ENCODE measurements at regions not wholly inside any gene's neighbourhood (a gene's known extent, or its start where the extent isn't known, plus 50 kb on each side); places are given as distances from the start of the nearest gene placed in this dataset.

- H3K4me3 ChIP-seq (ENCODE audit: low read depth, low read length) = no peak overlapping the region
- TF ChIP-seq, protein P1, sequence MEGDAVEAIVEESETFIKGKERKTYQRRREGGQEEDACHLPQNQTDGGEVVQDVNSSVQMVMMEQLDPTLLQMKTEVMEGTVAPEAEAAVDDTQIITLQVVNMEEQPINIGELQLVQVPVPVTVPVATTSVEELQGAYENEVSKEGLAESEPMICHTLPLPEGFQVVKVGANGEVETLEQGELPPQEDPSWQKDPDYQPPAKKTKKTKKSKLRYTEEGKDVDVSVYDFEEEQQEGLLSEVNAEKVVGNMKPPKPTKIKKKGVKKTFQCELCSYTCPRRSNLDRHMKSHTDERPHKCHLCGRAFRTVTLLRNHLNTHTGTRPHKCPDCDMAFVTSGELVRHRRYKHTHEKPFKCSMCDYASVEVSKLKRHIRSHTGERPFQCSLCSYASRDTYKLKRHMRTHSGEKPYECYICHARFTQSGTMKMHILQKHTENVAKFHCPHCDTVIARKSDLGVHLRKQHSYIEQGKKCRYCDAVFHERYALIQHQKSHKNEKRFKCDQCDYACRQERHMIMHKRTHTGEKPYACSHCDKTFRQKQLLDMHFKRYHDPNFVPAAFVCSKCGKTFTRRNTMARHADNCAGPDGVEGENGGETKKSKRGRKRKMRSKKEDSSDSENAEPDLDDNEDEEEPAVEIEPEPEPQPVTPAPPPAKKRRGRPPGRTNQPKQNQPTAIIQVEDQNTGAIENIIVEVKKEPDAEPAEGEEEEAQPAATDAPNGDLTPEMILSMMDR (IDR thresholded peaks at IDR 0.05; ENCODE audit: insufficient read depth, low read length, missing control alignments) = no peak
- CTCF ChIA-PET = no interaction called here
- POLR2A ChIA-PET = no interaction called here
- DNase-seq (ENCODE audit: low read depth, low spot score) = no peak
These were observed 152.6 kb upstream of the B3GAT1 start for GRCh38 chr11:134564472-134565200.

- no peak overlapping the region for H3K4me3 ChIP-seq (ENCODE audit: low read depth, low read length)
- TF ChIP-seq, protein P1 (IDR thresholded peaks at IDR 0.05; ENCODE audit: insufficient read depth, low read length, missing control alignments) = no peak
- ChIA-PET POLR2A (no interaction called here), CTCF (no interaction called here)
- DNase-seq (ENCODE audit: low read depth, low spot score) = no peak
These were observed 151.0 kb upstream of the B3GAT1 start for GRCh38 chr11:134562941-134563471.

DNA sequence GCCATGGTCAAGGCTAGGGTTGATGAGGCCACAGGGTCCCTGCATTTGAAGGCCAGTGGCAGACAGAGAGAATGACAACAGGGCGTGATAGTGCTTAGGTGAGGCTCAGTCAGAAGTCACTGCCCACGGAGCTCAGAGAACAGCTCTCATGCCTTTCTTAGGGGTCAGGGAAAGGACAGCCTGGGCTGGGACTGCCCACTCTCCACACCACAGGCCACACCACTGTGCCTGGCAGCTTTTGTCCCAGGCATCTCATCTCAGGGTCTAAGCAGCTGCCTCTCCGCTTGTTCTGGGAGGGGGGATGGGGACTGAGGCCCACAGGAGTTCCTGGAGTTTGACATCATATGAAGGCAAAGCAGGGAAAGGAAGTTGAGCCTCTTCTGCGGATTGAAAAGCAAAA, 150.2 kb upstream of the B3GAT1 start:
- ChIA-PET CTCF (no interaction called here), POLR2A (no interaction called here)
- no peak overlapping the region for H3K4me3 ChIP-seq (ENCODE audit: low read depth, low read length)
- no peak for DNase-seq (ENCODE audit: low read depth, low spot score)
- TF ChIP-seq, protein P1 (IDR thresholded peaks at IDR 0.05; ENCODE audit: insufficient read depth, low read length, missing control alignments) = no peak

DNA sequence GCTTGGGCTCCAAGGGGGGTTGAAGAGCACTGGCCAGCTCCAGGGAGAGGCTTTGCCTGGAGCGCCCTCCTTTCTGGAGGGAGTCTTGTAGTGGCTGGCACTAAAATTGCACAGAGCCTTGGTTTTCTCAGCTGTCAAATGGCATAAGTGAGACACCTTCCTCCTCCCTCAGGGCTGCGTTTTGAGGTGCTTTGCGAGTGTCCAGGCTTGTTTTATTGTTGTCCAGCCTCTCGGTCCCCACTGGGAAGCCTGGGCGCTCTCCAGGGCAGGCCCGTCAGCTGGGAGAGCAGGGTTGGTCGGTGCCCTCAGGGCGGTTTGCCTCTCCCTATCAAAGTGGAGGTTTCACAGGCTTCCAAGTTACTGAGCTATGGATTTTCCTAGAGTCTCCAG, 149.3 kb upstream of the B3GAT1 start:
- CTCF ChIA-PET = no interaction called here
- TF ChIP-seq, protein P1 (IDR thresholded peaks at IDR 0.05; ENCODE audit: insufficient read depth, low read length, missing control alignments) = no peak
- POLR2A ChIA-PET = no interaction called here

DNA sequence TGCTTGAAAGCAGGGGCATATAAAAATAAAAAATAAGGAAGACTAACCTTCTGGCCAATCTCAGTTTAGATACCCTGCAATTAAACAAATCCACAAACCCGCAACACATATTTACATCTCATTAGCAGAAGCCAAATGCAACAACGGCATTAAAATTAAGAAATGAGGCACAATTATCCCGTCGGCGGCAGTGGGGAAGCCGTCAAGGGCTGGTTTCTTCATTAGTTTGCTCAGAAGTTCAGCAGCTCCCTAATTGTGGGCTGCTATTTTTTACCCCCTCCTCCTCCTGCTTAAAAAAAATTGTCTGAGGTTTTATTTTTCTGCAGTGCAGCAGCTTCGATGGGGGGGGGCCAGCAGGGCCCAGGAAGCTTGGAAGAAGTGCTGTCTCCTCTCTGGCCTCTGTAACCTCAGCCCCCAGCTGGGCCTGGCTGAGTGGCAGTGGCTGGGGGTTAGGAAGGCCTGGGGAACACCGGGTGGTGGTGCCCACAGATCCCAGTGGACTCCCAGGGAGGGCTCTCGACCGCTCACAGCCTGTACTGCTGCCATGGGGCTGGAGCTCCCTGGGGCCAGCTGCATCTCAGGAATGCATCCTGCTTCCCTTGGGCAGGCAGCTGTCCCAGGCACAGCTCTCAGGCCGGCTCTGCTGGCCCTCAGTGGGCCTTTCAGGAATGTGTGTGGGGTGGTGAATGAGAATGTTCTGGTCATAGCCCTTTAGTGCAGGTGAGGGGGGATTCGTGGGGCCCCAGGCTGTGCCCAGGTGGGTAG, 148.7 kb upstream of the B3GAT1 start:
- no peak for DNase-seq (ENCODE audit: low read depth, low spot score)
- POLR2A ChIA-PET = no interaction called here
- CTCF ChIA-PET = no interaction called here
- H3K4me3 ChIP-seq (ENCODE audit: low read depth, low read length) = no peak overlapping the region
- TF ChIP-seq, protein P1 (IDR thresholded peaks at IDR 0.05; ENCODE audit: insufficient read depth, low read length, missing control alignments) = no peak

More for the DNA sequence above, 149.3 kb upstream of the B3GAT1 start:
- DNase-seq (ENCODE audit: low read depth, low spot score) = no peak
- no peak overlapping the region for H3K4me3 ChIP-seq (ENCODE audit: low read depth, low read length)

- H3K4me3 ChIP-seq (ENCODE audit: low read depth, low read length) = no peak overlapping the region
- no peak for DNase-seq (ENCODE audit: low read depth, low spot score)
- POLR2A ChIA-PET = no interaction called here
- TF ChIP-seq, protein P1 (IDR thresholded peaks at IDR 0.05; ENCODE audit: insufficient read depth, low read length, missing control alignments) = no peak
- CTCF ChIA-PET = no interaction called here
These were observed 148.0 kb upstream of the B3GAT1 start for GRCh38 chr11:134560066-134560465.

All from AG04449 (cell line).